Epithelial cell of prostate (primary cell): ENCODE measurements at regions not wholly inside any gene's neighbourhood (a gene's known extent, or its start where the extent isn't known, plus 50 kb on each side); places are given as distances from the start of the nearest gene placed in this dataset.

Source experiments
- DNase-seq: peaks from one replicate; pipeline ENCODE4 v3.0.0-alpha.2; 2011; ENCODE audit warnings: low read depth, low spot score
- H3K27ac ChIP-seq: fragments of 450-650 bp; 2 replicates; pipeline ENCODE4 v1.5.1; 2017; ENCODE audit warnings: mild to moderate bottlenecking

GRCh38 chr9:105059252-105059651 is 131.3 kb upstream of the ABCA1 start:
- no peak overlapping the region for H3K27ac ChIP-seq
- DNase-seq, result no peak

- H3K27ac ChIP-seq, result peak overlapping the region; percentile 100
- DNase-seq, result no peak
Measured at GRCh38 chr9:105062222-105062855, 134.4 kb upstream of the ABCA1 start.

GRCh38 chr9:105064248-105065097 is 136.5 kb upstream of the ABCA1 start:
- H3K27ac ChIP-seq, result peak overlapping the region; percentile 100
- DNase-seq, result peak; percentile 97

GRCh38 chr9:105065098-105066088 is 137.4 kb upstream of the ABCA1 start:
- H3K27ac ChIP-seq, result peak overlapping the region; percentile 100
- no peak for DNase-seq

- H3K27ac ChIP-seq, result peak overlapping the region; percentile 100
- DNase-seq, result no peak
Measured at GRCh38 chr9:105066275-105066865, 138.4 kb upstream of the ABCA1 start.

GRCh38 chr9:105067895-105068580 is 140.1 kb upstream of the ABCA1 start:
- no peak for DNase-seq
- H3K27ac ChIP-seq, result peak overlapping the region; percentile 63

GRCh38 chr9:105069285-105069684 is 141.3 kb upstream of the ABCA1 start:
- H3K27ac ChIP-seq, result peak overlapping the region; percentile 70
- DNase-seq, result no peak

- H3K27ac ChIP-seq, result peak overlapping the region; percentile 70
- no peak for DNase-seq
Measured at GRCh38 chr9:105069696-105070095, 141.7 kb upstream of the ABCA1 start.

GRCh38 chr9:105070176-105070575 is 142.2 kb upstream of the ABCA1 start:
- DNase-seq, result no peak
- peak overlapping the region; percentile 70 for H3K27ac ChIP-seq

- H3K27ac ChIP-seq, result peak overlapping the region; percentile 70
- DNase-seq, result no peak
Measured at GRCh38 chr9:105072476-105072875, 144.5 kb upstream of the ABCA1 start.

GRCh38 chr9:105073147-105073546 is 145.2 kb upstream of the ABCA1 start:
- H3K27ac ChIP-seq, result no peak overlapping the region
- DNase-seq, result no peak

- no peak for DNase-seq
- H3K27ac ChIP-seq, result no peak overlapping the region
Measured at GRCh38 chr9:105074491-105074890, 146.5 kb upstream of the ABCA1 start.

GRCh38 chr9:105076729-105077128 is 148.8 kb upstream of the ABCA1 start:
- no peak overlapping the region for H3K27ac ChIP-seq
- DNase-seq, result no peak

GRCh38 chr9:105079457-105079856 is 151.5 kb upstream of the ABCA1 start:
- no peak for DNase-seq
- H3K27ac ChIP-seq, result peak overlapping the region; percentile 22

GRCh38 chr9:105082843-105083242 is 154.9 kb upstream of the ABCA1 start:
- no peak overlapping the region for H3K27ac ChIP-seq

GRCh38 chr9:105083256-105083655 is 155.3 kb upstream of the ABCA1 start:
- no peak for DNase-seq
- no peak overlapping the region for H3K27ac ChIP-seq

More at GRCh38 chr9:105082843-105083242, 154.9 kb upstream of the ABCA1 start:
- DNase-seq, result no peak

- DNase-seq, result no peak
- H3K27ac ChIP-seq, result no peak overlapping the region
Measured at GRCh38 chr9:105087910-105088898, 156.2 kb upstream of the SLC44A1 start.

GRCh38 chr9:105089874-105090273 is 154.6 kb upstream of the SLC44A1 start:
- no peak overlapping the region for H3K27ac ChIP-seq
- no peak for DNase-seq
